ENCODE measurements at regions not wholly inside any gene's neighbourhood (a gene's known extent, or its start where the extent isn't known, plus 50 kb on each side); places are given as distances from the start of the nearest gene placed in this dataset.

- no peak for TF ChIP-seq CTCF (IDR thresholded peaks at IDR 0.05)
- TF ChIP-seq POLR2AphosphoS5 (IDR thresholded peaks at IDR 0.05), result no peak
- TF ChIP-seq POLR2A (IDR thresholded peaks at IDR 0.05), result no peak
- no peak for TF ChIP-seq EP300 (IDR thresholded peaks at IDR 0.05)
These were observed 138.0 kb upstream of the PCGF5 start for GRCh38 chr10:91082447-91082846.
